ENCODE measurements at regions not wholly inside any gene's neighbourhood (a gene's known extent, or its start where the extent isn't known, plus 50 kb on each side); places are given as distances from the start of the nearest gene placed in this dataset.

- Histone ChIP-seq H3K9me3 (ENCODE audit: control insufficient read depth, low read depth, low read length) (peaks cover 13% of the 10 kb centered on the region), H4K8ac (replicated peaks; ENCODE audit: insufficient read length, low read depth, low read length) (no peak overlapping the region), H2AK5ac (ENCODE audit: insufficient read length, low read length) (no peak overlapping the region), H3K23ac (ENCODE audit: insufficient read length, low read depth, low read length) (no peak overlapping the region), H3K9ac (ENCODE audit: extremely low read depth, insufficient read length, low read length) (no peak overlapping the region), H4K20me1 (ENCODE audit: control insufficient read depth, insufficient read depth, insufficient read length) (no peaks in the 10 kb centered on the region), H3K27ac (ENCODE audit: insufficient read length, low read depth, low read length) (no peak overlapping the region), H3K4me2 (ENCODE audit: insufficient read depth, insufficient read length, low read length) (no peak overlapping the region), H2BK120ac (ENCODE audit: low read depth, low read length, poor library complexity, severe bottlenecking) (no peak overlapping the region), H3K4me1 (ENCODE audit: insufficient read depth, low read length) (peaks cover 3% of the 10 kb centered on the region; the same call in 1 of the 2 replicates), H2AFZ (ENCODE audit: low read length) (no peak overlapping the region), H2BK15ac (ENCODE audit: low read depth, low read length) (no peak overlapping the region), H2BK12ac (ENCODE audit: insufficient read length, low read depth, low read length) (no peak overlapping the region), H3K18ac (ENCODE audit: insufficient read length, low read depth, low read length) (no peak overlapping the region), H3K4ac (ENCODE audit: low read depth, low read length) (no peak overlapping the region), H3K27me3 (ENCODE audit: insufficient read depth, low read length) (no peaks in the 10 kb centered on the region), H3T11ph (ENCODE audit: low read length) (no peak overlapping the region), H3K79me1 (ENCODE audit: insufficient read depth, low read depth, low read length, poor library complexity, severe bottlenecking) (no peaks in the 10 kb centered on the region), H2BK20ac (ENCODE audit: low read depth, low read length, poor library complexity, severe bottlenecking) (no peak overlapping the region), H2BK5ac (ENCODE audit: insufficient read length, low read length) (no peak overlapping the region), H3K79me2 (ENCODE audit: insufficient read depth, low read length) (no peaks in the 10 kb centered on the region), H4K5ac (ENCODE audit: insufficient read length, low read depth, low read length) (no peak overlapping the region), H4K91ac (ENCODE audit: insufficient read length, low read depth, low read length) (no peak overlapping the region), H3K56ac (ENCODE audit: insufficient read length, low read depth, low read length) (no peak overlapping the region), H3K14ac (ENCODE audit: insufficient read depth, low read length) (no peak overlapping the region), H3K23me2 (ENCODE audit: insufficient read length, low read depth, low read length, poor library complexity, severe bottlenecking) (no peaks in the 10 kb centered on the region)
- Mint-ChIP-seq H3K27me3 (ENCODE audit: low read depth) (peaks cover 7% of the 10 kb centered on the region), H3K9me3 (peaks cover 13 to 17% of the 10 kb centered on the region in 2 experiments), H3K36me3 (ENCODE audit: insufficient read depth in 1 of 3, low read depth in 3 of 3) (peaks cover 4 to 19% (median 12%) of the 10 kb centered on the region in 3 experiments), H3K27ac (no peak overlapping the region), H3K4me1 (peaks cover 24 to 38% of the 10 kb centered on the region in 2 experiments), H3K4me3 (no peak overlapping the region)
- TF ChIP-seq CTCF (conservative IDR thresholded peaks at IDR 0.05) = no peak
- no peak for DNase-seq
- WGBS (ENCODE audit: extremely low coverage, insufficient read length, low lambda C conversion rate) = no CpG with 5 or more reads among the region's 9 CpGs
Measured at GRCh38 chr6:14451594-14452374, 334.2 kb downstream of the CD83 start.
